GM18951 (cell line): ENCODE measurements at regions not wholly inside any gene's neighbourhood (a gene's known extent, or its start where the extent isn't known, plus 50 kb on each side); places are given as distances from the start of the nearest gene placed in this dataset.

Source experiments
- POLR2A ChIP-seq: IDR thresholded peaks from 4 replicates; pipeline ENCODE4 v1.6.1; 2011; ENCODE audit warnings: mild to moderate bottlenecking; ENCODE audit not compliant: insufficient read length, insufficient read depth; ENCODE audit errors: extremely low read depth
- in situ Hi-C: fragments of 300-500 bp; cut with MboI; formaldehyde crosslinking; loops from one replicate; pipeline ENCODE4 v1.12.0; 2022; ENCODE audit warnings: low sequenced_read_pairs, mixed read lengths, inconsistent platforms; ENCODE audit not compliant: unreplicated experiment

DNA sequence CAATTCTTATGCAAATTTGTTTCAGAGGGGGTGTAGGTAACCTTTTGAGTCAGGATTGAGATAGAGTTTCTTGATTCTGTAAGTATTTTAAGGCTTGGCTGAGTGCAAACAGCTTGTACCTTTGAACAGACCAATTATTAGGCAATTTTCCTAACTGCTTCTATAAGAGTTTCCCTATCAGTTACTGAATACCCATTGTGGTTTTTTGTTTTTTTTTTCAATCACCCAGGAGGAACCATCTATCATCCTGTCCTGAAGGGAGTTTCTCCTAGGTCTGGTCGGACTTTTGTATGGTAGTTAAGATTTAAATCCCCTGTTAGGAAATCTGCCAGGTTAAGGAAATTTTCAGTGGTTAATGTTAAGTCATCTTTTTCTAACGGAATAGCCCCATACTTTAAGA, 319.4 kb upstream of the SLC39A10 start:
- no peak for TF ChIP-seq POLR2A
- in situ Hi-C loops = loop anchor here (10.0 kb wide), 1 partner anchor 77 kb away; no protein-coding TSS in a partner anchor

- in situ Hi-C loops = loop anchor here (10.0 kb wide), 1 partner anchor 81 kb away; no protein-coding TSS in a partner anchor
- TF ChIP-seq POLR2A = no peak
Measured at GRCh38 chr2:195333869-195334268, 323.2 kb upstream of the SLC39A10 start.

DNA sequence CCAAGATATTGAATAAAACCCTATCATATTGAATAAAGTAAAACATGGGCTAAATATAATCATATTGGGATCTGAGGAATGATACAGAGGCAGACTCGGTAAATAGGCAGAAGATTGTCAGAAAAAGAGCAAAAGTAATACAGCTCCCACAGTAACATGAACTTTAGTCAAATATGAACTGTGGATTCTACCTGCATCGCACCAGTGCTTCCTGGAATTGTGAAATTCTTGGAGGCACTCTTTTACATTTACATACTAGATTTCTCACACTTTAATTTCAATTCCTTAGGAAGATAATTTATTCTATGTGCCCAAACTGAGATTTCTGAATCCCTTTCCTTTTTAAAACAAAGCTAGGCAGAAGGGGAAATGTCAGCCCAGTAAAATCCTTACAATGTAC, 325.1 kb upstream of the SLC39A10 start:
- in situ Hi-C loops = loop anchor here (10.0 kb wide), 1 partner anchor 83 kb away; no protein-coding TSS in a partner anchor
- TF ChIP-seq POLR2A = no peak

GRCh38 chr2:195331129-195331528, 325.9 kb upstream of the SLC39A10 start:
- TF ChIP-seq POLR2A = no peak
- in situ Hi-C loops = loop anchor here (10.0 kb wide), 1 partner anchor 84 kb away; no protein-coding TSS in a partner anchor

DNA sequence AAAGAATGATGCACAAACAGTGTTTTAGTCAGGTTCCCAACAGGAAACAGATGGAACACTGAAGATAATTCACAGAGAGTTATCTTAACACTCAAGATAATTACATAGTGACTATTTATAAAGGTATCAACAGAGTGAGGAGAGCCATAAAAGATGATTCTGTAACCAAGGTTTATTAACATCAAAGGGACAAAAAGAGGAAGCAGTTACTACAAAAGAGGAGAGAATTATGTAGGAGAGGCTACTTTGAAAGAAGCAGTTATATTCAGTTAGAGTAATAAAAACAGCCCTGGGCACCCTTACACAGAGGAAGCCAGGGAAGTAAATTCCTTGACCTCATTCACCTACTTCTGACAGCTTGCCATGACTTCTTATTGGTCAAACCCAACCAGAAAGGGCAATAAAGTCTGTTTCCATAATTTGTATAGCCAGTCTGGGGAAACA, 326.5 kb upstream of the SLC39A10 start:
- TF ChIP-seq POLR2A = no peak
- in situ Hi-C loops = loop anchor here (10.0 kb wide), 1 partner anchor 84 kb away; no protein-coding TSS in a partner anchor

DNA sequence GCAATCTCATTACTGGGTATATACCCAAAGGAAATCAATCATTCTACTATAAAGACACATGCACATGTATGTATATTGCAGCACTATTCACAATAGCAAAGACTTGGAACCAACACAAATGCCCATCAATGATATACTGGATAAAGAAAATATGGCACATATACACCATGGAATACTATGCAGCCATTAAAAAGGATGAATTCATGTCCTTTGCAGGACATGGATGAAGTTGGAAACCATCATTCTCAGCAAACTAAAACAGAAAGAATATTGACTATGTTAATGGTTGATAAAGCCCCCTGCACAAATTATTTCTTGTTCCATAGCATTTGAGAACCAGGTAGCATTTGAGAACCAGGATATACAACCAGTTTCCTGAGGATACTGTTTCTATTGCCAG, 327.2 kb upstream of the SLC39A10 start:
- in situ Hi-C loops = loop anchor here (10.0 kb wide), 1 partner anchor 85 kb away; no protein-coding TSS in a partner anchor

- TF ChIP-seq POLR2A = no peak
- in situ Hi-C loops = no loop called here
Measured at GRCh38 chr2:195326537-195326936, 330.5 kb upstream of the SLC39A10 start.

DNA sequence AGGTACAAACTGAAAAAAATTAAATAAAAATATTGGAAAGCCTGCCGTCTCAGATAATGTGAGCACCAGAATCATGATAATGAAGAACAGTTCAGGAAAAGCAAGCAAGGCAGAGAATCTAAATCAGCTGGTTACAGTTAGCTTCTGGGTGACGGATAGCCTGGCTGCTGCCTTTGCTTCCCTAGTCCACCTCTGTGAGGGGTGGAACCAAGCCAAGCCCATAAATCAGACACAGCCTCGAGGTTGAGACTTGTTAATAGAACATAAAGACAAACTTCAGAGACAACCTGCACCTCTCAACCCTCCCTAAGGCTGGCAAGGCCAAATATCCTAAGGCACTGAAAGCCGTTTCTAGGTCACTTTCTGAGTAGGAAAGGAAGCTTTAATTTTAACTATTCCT, 334.7 kb upstream of the SLC39A10 start:
- in situ Hi-C loops = loop anchor here (25.0 kb wide), 2 partner anchors 740 to 760 kb away; partner anchors contain the start of gene DNAH7
- no peak for TF ChIP-seq POLR2A

GRCh38 chr2:195320413-195320973, 336.5 kb upstream of the SLC39A10 start:
- in situ Hi-C loops = loop anchor here (25.0 kb wide), 2 partner anchors 742 to 758 kb away; partner anchors contain the start of gene DNAH7
- TF ChIP-seq POLR2A = no peak

DNA sequence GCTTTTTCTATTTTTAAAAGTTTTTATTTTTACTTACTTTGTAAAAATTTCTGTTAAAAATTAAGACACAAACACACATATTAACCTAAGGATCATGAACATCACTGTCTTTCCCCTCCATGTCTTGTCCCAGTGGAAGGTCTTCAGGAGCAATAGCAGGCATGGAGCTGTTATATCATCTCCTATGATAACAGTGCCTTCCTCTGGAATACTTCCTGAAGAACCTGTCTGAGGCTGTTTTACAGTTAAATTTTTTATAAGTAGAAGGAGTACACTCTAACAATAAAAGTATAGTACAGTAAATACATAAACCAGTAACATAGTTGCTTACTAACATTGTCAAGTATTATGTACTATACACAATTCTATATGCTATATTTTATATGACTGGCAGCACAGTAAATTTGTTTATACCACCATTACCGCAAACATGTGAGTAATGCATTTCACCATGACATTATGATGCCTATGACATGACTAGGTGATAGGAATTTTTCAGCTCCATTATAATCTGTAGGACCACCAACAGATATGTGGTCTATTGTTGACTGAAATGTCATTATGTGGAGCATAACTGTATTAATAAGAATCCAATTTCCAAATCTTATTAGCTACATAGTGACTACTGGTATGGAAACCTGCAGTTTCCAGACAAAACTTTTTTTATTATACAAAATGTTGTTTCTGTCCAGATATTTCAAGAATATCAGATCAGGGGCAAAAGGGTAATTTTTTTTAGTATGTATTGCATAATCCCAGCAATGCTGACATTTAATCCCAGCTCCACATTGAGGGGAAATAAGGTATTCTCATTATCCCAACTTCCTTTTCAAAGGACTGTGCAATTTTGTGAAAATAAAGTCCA, 337.2 kb upstream of the SLC39A10 start:
- no peak for TF ChIP-seq POLR2A
- in situ Hi-C loops = loop anchor here (25.0 kb wide), 2 partner anchors 743 to 757 kb away; partner anchors contain the start of gene DNAH7

DNA sequence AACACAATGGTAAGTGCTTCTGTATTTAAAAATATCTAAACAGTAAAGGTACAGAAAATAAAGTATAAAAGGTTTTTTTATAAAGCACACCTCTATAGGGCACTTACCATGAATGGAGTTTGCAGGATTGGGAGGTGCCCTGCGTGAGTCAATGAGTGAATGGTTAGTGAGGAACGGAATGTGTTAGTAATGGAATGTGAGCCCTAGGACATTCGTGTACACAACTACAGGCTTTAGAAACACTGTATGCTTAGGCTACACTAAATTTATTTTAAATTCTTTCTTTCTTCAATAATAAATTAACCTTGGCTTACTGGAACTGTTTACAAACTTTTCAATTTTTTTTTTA, 337.9 kb upstream of the SLC39A10 start:
- TF ChIP-seq POLR2A = no peak
- in situ Hi-C loops = loop anchor here (25.0 kb wide), 2 partner anchors 743 to 757 kb away; partner anchors contain the start of gene DNAH7

GRCh38 chr2:195318440-195319111, 338.4 kb upstream of the SLC39A10 start:
- no peak for TF ChIP-seq POLR2A
- in situ Hi-C loops = loop anchor here (25.0 kb wide), 2 partner anchors 744 to 756 kb away; partner anchors contain the start of gene DNAH7

GRCh38 chr2:195317550-195317949, 339.5 kb upstream of the SLC39A10 start:
- in situ Hi-C loops = loop anchor here (25.0 kb wide), 2 partner anchors 745 to 755 kb away; partner anchors contain the start of gene DNAH7
- TF ChIP-seq POLR2A = no peak
